ENCODE measurements at regions not wholly inside any gene's neighbourhood (a gene's known extent, or its start where the extent isn't known, plus 50 kb on each side); places are given as distances from the start of the nearest gene placed in this dataset.
"Not testable (repeated sequence)": the region's sequence is repeated elsewhere in the genome, so short reads cannot be mapped to it uniquely, and the experiment has no call there.

- Histone ChIP-seq H3K27me3 (no peaks in the 10 kb centered on the region), H3K4me1 (no peaks in the 10 kb centered on the region), H3K9me3 (no peaks in the 10 kb centered on the region), H3K4me3 (no peak overlapping the region), H3K27ac (no peak overlapping the region), H3K36me3 (no peaks in the 10 kb centered on the region)
- no peak for TF ChIP-seq CTCF (IDR thresholded peaks at IDR 0.05)
- intact Hi-C loops (cut with DNase I; ENCODE audit: low total_unique reads) = no loop called here
- DNase-seq = no peak
Measured at GRCh38 chr5:91770400-91770799, 387.3 kb upstream of the ARRDC3 start.

DNA sequence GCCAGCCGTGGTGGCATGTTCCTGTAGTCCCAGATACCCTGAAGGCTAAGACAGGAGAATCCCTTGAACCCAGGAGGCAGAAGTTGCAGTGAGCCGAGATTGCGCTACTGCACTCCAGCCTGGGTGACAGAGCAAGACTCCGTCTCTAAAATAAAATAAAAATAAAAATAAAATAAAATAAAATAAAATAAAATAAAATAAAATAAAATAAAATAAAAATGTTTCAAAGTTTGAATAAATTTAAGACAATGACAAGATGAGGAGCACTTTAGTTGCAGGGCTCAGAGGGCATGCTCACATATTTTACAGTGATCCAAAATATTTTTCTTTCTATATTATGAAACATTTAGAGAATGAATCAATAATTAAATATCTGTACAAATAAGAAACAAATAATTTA, 374.3 kb upstream of the ARRDC3 start:
- intact Hi-C loops (cut with DNase I; ENCODE audit: low total_unique reads); H3K27ac ChIP-seq; DNase-seq; H3K27me3 ChIP-seq; H3K4me1 ChIP-seq; H3K4me3 ChIP-seq; H3K9me3 ChIP-seq; H3K36me3 ChIP-seq: not testable (repeated sequence)

DNA sequence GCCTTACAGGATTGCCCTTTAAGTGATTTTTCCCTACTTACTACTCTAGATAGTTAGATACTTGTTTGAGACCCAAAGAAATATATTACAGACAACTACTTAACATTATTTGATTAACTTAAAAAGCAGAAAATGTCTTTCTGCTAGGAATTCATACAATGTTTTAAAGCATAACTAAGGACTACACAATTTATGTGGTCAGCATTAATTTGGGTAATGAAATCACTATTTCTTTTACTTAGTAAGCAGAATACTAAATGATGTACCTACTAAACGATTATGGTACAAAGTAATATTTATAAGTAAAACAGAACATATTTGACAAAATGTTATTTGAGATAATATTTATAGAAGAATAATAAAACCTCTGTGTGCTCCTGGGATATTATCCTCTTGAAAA, 371.9 kb upstream of the ARRDC3 start:
- H3K9me3 ChIP-seq = no peaks in the 10 kb centered on the region
- intact Hi-C loops (cut with DNase I; ENCODE audit: low total_unique reads) = no loop called here
- no peak overlapping the region for H3K27ac ChIP-seq
- no peaks in the 10 kb centered on the region for H3K27me3 ChIP-seq
- no peaks in the 10 kb centered on the region for H3K4me1 ChIP-seq
- H3K4me3 ChIP-seq = no peak overlapping the region
- DNase-seq = no peak
- no peaks in the 10 kb centered on the region for H3K36me3 ChIP-seq
- TF ChIP-seq CTCF (IDR thresholded peaks at IDR 0.05) = no peak

- intact Hi-C loops (cut with DNase I; ENCODE audit: low total_unique reads); H3K27ac ChIP-seq; H3K27me3 ChIP-seq; H3K9me3 ChIP-seq; H3K36me3 ChIP-seq; H3K4me3 ChIP-seq; DNase-seq; H3K4me1 ChIP-seq: not testable (repeated sequence)
Measured at GRCh38 chr5:91744470-91744869, 361.4 kb upstream of the ARRDC3 start.

- intact Hi-C loops (cut with DNase I; ENCODE audit: low total_unique reads) = no loop called here
- Histone ChIP-seq H3K36me3 (no peaks in the 10 kb centered on the region), H3K4me1 (no peaks in the 10 kb centered on the region), H3K27me3 (no peaks in the 10 kb centered on the region), H3K27ac (no peak overlapping the region), H3K4me3 (no peak overlapping the region), H3K9me3 (no peaks in the 10 kb centered on the region)
- TF ChIP-seq CTCF (IDR thresholded peaks at IDR 0.05) = no peak
- DNase-seq = no peak
Measured at GRCh38 chr5:91742550-91742949, 359.4 kb upstream of the ARRDC3 start.

DNA sequence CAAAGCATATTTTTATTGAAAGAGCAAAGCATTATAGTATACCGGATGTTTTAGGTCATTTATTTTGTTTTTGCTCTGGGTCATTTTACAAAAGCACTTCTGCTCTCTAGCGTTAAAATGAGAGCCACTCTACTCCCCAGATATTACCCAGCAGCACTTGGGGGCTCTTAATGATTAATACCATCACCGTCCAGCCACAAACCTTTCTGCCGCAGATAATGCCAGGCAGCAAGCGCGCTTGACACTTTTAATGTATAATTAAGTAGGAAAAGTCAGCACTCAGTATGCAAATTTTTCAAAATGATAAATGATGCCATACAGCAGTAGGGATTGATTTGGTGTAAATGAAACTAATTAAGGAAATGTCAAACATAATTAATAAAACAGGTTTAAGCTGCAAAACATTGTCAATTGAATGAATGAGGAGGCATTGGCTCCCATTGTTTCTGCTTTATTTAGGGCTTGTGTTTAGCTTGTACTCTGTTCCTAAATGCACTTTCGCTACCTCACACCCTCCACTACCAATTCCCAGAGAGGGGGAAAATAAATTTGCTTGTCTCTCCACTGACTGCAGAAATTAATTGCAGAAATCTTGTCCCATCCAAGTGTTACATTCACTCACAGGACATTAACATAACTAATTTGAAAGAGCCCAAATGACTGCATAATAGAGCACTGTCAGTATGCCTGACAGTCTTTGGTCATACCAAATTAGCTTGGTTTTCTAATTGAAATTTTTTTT, 358.8 kb upstream of the ARRDC3 start:
- Histone ChIP-seq H3K4me3 (no peak overlapping the region), H3K9me3 (no peaks in the 10 kb centered on the region), H3K36me3 (no peaks in the 10 kb centered on the region), H3K27ac (no peak overlapping the region), H3K4me1 (no peaks in the 10 kb centered on the region), H3K27me3 (no peaks in the 10 kb centered on the region)
- DNase-seq = no peak
- intact Hi-C loops (cut with DNase I; ENCODE audit: low total_unique reads) = no loop called here
- no peak for TF ChIP-seq CTCF (IDR thresholded peaks at IDR 0.05)

DNA sequence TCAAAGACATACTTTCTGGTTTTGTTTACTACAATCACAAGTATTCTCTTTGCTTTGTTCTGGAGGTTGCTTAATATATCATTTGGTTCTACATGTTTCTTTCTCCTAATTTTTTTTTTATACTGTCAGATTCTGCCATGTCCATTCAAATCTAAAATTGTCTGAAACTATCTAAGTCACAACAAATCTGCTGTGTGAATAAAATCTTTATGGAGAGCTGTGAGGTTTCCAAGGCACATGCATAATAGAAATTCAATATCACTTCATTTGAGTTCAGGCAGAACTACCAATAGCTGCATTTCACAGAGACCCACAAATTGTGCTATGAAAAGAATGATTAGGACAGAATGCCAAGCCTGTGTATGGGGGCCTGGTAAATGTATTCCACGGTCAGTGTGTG, 346.9 kb upstream of the ARRDC3 start:
- H3K27me3 ChIP-seq = no peaks in the 10 kb centered on the region
- no peak overlapping the region for H3K27ac ChIP-seq
- no peaks in the 10 kb centered on the region for H3K36me3 ChIP-seq
- intact Hi-C loops (cut with DNase I; ENCODE audit: low total_unique reads) = no loop called here
- H3K4me1 ChIP-seq = no peaks in the 10 kb centered on the region
- no peak for DNase-seq
- TF ChIP-seq CTCF (IDR thresholded peaks at IDR 0.05) = no peak
- no peaks in the 10 kb centered on the region for H3K9me3 ChIP-seq
- H3K4me3 ChIP-seq = no peak overlapping the region

All from tibial artery (tissue), 4 donors.